C4-2B (cell line): ENCODE measurements at regions not wholly inside any gene's neighbourhood (a gene's known extent, or its start where the extent isn't known, plus 50 kb on each side); places are given as distances from the start of the nearest gene placed in this dataset.

Source experiments
- CTCF ChIP-seq: fragments of 450-650 bp; conservative IDR thresholded peaks from 2 replicates; pipeline ENCODE4 v1.5.1; 2017; ENCODE audit warnings: mild to moderate bottlenecking
- ZFX ChIP-seq: fragments of 450-650 bp; IDR thresholded peaks from 2 replicates; pipeline ENCODE4 v1.6.1; 2017

- TF ChIP-seq CTCF (no peak), ZFX (no peak)
These were observed 820.7 kb upstream of the HS6ST1 start for GRCh38 chr2:129139380-129139779.
